GM21381 (cell line): ENCODE measurements at regions not wholly inside any gene's neighbourhood (a gene's known extent, or its start where the extent isn't known, plus 50 kb on each side); places are given as distances from the start of the nearest gene placed in this dataset.
"Not testable (repeated sequence)": the region's sequence is repeated elsewhere in the genome, so short reads cannot be mapped to it uniquely, and the experiment has no call there.

Source experiments
- ATAC-seq: cut with Tn5 transposase; IDR thresholded peaks from one replicate; pipeline ENCODE4 v1.9.1; 2021; ENCODE audit warnings: mild to moderate bottlenecking, moderate library complexity; ENCODE audit not compliant: unreplicated experiment

DNA sequence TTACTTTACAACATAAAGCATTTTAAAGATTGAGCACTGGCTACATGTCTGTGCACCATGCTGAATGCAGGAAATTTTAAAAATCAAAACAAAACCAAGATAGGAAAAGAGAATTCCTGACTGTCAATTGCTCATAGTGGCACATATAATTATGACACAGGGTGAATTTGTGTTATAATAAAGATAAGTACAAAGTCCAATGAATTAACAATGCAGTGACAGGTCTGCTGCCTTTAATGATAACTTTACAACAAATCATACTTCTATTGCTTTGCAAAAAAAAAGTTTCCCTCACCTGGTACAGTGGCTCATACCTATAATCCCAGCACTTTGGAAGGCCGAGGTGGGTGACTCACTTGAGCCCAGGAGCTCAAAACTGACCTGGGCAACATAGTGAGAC lies 93.8 kb upstream of the OSBPL8 start:
- no peak for ATAC-seq

DNA sequence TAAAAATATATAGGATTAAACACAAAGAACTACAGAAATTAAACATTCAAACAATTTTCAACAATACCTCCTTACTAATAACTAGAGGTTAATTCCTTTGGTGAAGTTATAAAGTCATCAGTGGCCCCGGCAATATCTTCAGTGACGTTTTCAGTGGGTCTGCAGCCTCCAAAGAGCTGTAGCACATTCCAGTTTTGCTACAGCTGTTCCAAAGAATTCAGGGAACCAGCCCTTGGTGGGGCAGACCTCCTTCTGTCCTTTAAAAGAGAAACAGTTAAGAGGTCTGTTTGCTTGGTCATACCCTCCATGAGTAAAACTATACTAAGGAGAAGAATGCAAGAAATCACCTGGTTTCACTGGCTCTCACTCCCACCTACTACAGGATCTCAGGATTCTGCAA lies 99.2 kb upstream of the ZDHHC17 start:
- ATAC-seq = no peak

GRCh38 chr12:76666290-76666835 lies 97.6 kb upstream of the ZDHHC17 start:
- no peak for ATAC-seq

DNA sequence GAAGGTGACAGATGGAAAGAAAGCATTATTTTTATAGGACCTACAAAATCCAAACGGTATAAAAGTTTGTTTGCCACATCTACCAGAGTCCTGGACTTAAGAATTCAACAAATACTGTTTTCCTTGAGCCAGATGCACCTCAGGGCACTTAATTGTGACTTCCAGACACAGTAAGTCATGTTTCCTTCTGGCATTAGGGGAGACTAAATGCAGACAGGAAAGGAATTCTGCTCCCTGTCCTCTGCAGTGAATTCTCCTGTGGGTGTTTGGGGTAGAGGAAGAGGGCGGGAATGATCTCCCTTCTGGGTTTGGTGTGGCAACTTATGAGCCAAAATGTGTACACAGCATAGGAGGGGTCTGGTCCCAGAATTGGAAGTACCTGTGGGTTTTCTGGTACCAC lies 93.9 kb upstream of the ZDHHC17 start:
- no peak for ATAC-seq

GRCh38 chr12:76670776-76671175 lies 93.1 kb upstream of the ZDHHC17 start:
- ATAC-seq = no peak

- ATAC-seq = no peak
These were observed 89.1 kb upstream of the ZDHHC17 start for GRCh38 chr12:76674669-76675315.

DNA sequence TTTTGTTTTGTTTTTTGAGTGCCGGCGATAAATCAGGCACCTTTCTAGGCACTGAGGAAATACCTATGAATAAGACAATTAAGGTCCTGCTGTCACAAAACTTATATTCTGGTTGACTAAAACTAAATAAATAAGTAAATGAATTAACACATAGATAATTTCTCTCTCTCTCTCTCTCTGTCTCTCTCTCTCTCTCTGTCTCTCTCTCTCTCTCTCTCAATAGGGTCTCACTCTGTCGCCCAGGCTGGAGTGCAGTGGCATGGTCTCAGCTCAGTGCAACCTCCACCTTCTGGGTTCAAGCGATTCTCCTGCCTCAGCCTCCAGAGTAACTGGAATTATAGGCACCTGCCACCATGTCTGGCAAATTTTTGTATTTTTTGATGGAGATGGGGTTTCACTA lies 87.7 kb upstream of the ZDHHC17 start:
- not testable (repeated sequence) for ATAC-seq

GRCh38 chr12:76678992-76679391 lies 84.9 kb upstream of the ZDHHC17 start:
- ATAC-seq = no peak

DNA sequence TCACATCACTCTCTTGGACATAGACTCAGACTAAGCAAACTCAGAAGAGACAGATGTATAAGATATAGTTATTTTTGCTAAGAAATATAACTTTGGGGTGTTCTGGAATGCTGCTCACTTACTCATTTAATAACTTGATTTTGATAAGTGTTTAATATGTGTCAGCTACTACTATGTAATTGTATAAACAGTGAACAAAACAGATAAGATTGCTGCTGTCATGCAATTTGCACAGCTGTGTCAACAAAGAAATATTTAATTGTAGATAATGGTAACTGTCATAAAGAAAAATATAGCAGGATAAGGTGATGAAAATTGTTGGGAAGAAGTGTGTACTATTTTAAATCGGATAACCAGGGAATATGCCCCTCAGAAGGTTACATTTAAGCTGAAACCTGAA lies 84.1 kb upstream of the ZDHHC17 start:
- ATAC-seq = no peak

DNA sequence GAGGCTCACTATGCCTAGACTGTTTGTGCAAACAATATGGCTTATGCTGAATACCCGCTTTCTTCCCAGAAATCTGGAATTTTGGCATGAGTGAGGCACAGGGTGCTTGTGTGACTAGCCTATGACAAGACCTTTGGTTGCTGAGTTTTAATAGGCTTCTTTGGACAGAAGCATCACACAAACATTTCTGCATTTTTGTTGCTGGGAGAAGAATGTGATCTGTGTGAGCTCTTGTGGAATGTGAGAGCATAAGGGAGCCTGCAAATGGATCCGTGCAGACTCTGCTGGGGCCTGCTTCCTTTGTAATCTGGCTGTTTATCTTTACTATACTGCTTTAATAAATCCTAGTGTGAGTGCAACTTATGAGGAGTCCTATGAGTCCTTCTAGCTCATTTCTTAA lies 83.0 kb upstream of the ZDHHC17 start:
- no peak for ATAC-seq

GRCh38 chr12:76685246-76685678 lies 78.7 kb upstream of the ZDHHC17 start:
- ATAC-seq = no peak

DNA sequence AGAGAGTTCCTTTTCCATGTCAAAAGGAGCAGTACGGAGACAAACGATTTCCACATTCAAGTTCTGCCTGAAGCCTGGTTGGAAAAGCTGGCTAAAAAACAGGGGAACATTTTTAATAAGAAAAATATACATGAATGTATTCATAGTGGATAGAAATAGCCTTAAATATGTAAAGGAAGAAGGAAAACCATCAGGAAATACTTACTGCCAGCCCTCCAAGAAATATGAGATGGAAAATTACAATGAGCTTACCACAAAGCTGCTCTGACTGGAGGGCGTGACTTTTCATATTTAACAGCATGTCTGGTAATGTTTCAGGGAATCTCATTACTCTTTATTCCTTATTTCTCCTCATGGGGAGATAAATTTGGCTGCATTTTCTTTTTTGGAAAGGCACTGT lies 75.9 kb upstream of the ZDHHC17 start:
- ATAC-seq = no peak

GRCh38 chr12:76688631-76689030 lies 75.3 kb upstream of the ZDHHC17 start:
- ATAC-seq = no peak

- ATAC-seq = no peak
These were observed 72.8 kb upstream of the ZDHHC17 start for GRCh38 chr12:76690921-76691700.

DNA sequence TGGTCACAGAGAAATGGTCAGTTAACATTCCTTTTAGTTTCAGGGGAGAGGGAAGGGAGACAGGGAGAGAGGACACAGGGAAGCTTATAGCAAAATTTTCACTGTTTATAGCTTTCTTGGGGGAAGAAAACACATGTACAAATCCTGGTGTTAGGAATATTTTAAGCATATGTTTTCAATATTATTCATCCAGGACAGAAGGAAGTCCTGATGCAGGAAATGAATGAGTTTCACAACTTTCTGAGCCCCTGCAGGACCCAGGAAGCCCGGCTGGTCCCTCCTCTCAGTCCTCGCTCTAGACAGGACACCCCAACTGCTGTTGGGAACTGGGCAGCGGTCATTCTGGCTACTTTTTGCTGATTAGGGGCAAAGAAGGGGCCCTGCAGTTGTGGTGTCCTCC lies 71.1 kb upstream of the ZDHHC17 start:
- ATAC-seq = no peak

GRCh38 chr12:76694369-76694768 lies 69.5 kb upstream of the ZDHHC17 start:
- ATAC-seq = no peak

- ATAC-seq = no peak
These were observed 67.7 kb upstream of the ZDHHC17 start for GRCh38 chr12:76696186-76696585.

DNA sequence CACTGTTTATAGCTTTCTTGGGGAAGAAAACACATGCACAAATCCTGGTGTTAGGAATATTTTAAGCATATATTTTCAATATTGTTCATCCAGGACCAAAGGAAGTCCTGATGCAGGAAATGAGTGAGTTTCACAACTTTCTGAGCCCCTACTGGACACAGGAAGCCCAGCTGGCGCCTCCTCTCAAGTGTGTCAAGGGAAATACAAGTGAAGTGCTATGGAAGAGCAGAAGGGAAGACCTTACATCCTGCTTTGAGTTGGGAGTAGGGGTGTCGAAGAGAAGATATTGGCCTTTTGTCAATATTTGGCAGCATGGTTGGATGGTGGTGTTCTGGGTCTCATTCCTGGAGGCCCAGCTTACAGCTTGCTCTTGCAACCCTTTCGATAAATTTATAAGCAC lies 66.1 kb upstream of the ZDHHC17 start:
- no peak for ATAC-seq

- ATAC-seq = no peak
These were observed 65.6 kb upstream of the ZDHHC17 start for GRCh38 chr12:76698316-76698715.

DNA sequence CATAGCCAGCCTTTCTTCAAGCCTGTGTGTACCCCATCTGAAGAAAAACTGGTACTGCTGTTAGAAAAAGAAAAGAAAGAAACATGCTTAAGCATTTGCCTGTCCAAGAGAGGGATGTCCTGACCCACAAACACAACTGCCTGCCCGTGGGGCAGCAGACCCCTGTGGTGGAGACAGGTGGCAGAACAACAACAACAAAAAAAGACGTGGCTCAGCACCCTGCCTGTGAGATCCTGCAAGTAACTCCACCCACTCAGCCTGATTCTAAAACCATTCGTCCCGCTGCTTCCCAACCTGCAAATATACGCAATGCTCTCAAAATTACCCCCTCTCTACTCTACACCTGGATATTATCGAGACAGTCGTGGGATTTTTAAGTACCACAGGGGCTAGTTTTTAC lies 64.9 kb upstream of the ZDHHC17 start:
- ATAC-seq = no peak

- no peak for ATAC-seq
These were observed 62.2 kb upstream of the ZDHHC17 start for GRCh38 chr12:76701690-76702089.

- no peak for ATAC-seq
These were observed 61.0 kb upstream of the ZDHHC17 start for GRCh38 chr12:76702946-76703345.
